NCI-H2081 (cell line): ENCODE measurements at regions not wholly inside any gene's neighbourhood (a gene's known extent, or its start where the extent isn't known, plus 50 kb on each side); places are given as distances from the start of the nearest gene placed in this dataset.

Experiments
- DNase-seq, 2 experiments: peaks; one replicate each; lab custom pipeline; 2025; lab: John Stamatoyannopoulos, UW

DNA sequence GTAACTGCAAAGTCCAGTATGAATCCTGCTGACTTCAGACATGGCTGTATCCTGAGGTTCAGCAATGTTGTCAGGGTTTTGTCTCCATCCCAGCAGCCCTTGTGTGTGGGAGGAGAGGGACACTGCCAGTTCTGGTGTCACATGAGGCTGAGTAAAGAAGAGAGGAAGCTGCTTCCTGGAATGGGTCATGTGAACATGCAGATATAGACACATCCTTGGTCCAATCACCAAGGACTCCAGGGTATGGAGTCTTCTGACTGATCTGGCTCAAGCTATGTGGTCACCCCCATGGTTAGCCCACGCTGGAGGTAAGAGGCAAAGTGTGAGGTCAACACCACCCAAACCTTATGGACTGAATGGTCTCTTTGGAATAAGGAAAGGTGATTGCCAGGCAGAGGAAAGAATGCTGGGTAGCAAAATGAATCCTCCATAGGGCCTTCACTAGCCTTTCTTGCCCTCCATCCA is 134.4 kb upstream of the SLC1A4 start:
- no peak for DNase-seq

DNA sequence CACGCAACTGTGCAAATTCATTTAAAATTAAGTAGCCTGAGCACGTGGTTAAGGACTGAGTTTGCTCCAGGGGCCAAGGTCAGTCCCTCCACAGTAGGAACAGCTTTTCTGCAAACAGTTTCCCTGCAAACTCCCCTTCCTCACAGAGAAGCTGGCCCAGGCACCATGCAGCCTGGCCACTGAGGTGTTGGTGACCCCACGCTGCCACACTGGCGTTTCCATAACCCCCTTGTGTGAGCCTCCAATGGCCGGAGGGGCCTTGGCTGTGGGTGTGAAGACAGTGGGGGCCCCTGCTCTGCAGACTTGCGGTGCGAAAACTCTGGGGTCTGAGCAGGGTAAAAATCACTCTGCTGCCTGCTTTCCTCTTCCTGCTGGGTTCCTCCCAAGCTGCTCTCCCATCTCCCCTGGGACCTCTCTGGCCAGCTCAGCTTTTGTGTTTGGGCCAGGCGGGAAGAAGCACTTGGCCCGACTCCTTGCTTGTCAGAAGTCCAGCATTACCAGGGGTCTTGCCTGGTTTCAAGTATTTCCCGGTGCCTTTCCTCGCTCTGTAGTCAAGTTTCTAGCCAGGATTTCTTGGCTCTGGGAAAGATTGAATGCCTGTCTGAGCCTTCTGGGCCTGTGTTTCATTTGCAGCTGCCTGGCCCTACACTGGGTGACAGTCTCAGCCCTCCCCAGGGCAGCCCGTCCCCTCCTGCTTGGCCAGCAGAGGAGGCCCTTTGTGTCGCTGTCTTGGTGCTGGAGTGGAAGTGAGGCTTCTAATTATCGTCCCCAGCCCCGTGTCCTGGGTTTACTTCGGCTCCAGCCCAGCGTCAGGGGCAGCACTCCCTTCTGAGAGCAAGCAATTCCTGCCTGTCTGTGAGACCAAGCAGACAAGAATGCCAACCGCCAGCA is 131.4 kb upstream of the SLC1A4 start:
- no peak for DNase-seq

- DNase-seq = no peak
Observed at GRCh38 chr2:64858541-64859311, 130.5 kb upstream of the SLC1A4 start.

DNA sequence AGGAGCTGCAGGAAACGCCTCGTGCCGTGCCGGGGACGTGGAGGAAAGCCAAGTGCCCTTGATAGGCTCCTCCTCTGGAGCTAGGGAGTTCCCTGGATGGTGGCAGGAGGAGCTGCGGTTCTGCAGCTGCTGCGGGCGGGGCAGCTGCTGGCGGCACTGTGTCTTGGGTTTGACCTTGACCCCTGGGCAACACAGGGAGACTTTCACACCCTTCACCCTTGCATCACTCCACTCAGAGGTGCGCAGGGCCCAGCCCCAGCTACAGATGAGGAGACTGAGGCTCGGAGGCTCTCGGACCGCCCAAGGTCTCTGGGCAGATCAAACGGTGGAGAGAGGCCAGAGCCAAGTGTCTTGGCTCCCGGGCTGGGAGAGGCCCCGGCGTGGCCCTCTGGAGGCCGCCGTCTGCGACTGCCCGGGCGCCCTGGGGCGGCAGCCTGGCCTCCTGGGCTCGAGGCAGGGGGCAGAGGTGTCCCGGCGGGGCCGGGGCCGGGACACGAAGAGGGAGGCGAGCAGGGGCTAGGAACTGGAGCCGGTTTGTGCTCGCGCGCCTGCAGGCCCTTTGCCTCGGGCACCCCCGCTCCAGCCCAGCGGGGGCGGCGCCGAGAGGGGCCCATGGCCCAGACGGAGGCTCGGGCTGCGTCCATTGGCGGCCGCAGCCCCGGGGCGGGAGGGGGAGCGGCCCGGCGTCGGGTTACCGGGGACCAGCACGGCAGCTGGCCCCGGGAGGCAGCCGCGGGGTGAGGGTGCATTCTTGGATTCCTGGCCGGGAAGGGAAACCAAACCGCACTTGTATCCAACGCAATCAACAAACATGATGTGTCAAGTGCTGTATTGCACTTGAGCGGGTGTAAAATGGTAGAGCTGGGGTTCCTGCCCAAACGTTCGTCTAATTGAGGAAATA is 129.6 kb upstream of the SLC1A4 start:
- peak; percentile 70 to 87 for DNase-seq

GRCh38 chr2:64860276-64860885 is 128.8 kb upstream of the SLC1A4 start:
- DNase-seq = no peak

- DNase-seq = no peak
Observed at GRCh38 chr2:64860936-64861335, 128.3 kb upstream of the SLC1A4 start.

DNA sequence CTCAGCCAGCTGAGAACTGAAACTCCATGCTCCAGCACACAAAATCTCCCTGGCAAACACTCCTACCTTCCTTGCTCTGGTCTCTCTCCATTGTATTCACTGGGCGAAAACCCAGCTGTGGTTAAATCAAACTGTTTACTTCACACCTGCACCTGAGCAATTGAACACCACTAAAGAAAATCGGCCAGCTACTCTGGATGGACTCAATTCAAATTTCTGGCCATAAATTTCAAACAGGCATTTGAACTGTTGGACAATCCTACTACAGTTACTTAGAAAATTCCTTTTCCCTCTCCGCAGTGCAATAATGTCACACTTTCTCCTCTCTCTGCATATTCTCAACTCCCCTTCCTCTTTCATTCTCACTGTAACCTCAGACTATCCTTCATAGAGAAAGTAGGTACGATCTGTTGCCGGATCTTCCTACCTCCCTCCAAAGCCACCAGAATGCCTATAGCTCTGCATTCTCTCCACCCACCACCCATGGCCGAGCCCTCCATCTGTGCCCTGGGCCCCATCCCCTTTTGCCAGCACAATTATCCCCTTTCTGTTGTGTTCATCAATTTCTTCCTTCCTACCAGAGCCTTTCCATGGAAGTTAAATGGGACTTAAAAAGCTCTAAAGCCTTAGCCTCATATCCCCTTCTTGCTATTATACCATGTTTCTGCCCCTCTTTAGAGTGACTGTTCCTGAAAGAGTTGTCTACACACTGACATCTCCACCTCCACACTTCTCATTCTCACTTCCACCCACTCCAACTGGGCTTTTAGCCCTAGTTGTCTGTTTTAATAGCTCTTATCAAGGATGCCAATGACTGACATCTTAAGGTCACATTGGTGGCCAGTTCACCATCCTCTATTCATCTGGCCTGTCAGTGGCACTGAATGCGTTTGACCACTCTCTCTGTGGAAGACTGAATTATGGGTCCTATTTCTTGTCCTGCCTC is 127.5 kb upstream of the SLC1A4 start:
- DNase-seq = no peak

- DNase-seq = no peak
Observed at GRCh38 chr2:64862623-64863022, 126.6 kb upstream of the SLC1A4 start.

- no peak for DNase-seq
Observed at GRCh38 chr2:64863097-64863820, 125.9 kb upstream of the SLC1A4 start.

- DNase-seq = peak; percentile 57 to 64
Observed at GRCh38 chr2:64865073-64865830, 123.9 kb upstream of the SLC1A4 start.

DNA sequence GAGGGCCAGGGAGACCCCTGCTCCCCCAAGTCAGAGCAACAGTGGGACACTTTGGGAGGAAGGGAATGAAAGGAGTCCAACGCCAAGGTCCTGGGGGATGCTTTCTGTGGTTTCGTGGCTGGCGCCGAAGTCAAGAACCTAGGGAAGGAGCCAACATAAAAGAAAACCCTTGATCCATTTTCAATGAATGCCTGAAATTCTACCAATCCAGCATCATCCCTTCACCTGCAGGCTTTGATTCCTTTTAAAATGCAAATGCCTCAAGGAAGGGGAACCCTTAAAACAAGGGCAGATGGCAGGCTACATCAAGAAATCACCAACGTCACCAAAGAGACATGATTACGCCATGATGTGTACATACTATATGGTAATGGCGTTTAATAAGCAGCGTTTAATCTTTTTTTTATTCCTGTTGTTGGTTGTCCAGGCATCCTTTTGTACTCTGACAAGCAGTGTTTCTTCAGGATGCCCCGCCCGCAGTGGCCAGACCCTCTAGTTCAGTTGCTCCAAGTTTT is 123.3 kb upstream of the SLC1A4 start:
- no peak for DNase-seq

DNA sequence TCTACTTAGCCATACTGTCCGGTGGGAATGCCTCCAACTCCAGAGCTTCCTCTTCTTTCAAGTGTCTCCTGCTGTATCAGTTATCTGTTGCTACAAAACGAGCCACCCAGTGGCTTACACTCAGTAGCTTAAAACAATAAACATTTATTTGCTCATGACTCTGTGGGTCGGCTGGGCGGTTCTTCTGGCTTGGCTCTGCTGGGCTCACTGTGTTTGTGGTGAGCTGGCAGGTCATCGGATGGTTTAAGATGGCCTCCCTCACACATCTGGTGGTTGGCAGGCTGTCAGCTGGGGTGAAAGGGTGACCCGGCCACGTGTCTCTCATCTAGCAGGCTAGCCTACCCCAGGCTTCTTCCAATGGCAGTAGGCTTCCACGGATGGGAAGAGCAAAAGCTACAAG is 122.4 kb upstream of the SLC1A4 start:
- DNase-seq = no peak

DNA sequence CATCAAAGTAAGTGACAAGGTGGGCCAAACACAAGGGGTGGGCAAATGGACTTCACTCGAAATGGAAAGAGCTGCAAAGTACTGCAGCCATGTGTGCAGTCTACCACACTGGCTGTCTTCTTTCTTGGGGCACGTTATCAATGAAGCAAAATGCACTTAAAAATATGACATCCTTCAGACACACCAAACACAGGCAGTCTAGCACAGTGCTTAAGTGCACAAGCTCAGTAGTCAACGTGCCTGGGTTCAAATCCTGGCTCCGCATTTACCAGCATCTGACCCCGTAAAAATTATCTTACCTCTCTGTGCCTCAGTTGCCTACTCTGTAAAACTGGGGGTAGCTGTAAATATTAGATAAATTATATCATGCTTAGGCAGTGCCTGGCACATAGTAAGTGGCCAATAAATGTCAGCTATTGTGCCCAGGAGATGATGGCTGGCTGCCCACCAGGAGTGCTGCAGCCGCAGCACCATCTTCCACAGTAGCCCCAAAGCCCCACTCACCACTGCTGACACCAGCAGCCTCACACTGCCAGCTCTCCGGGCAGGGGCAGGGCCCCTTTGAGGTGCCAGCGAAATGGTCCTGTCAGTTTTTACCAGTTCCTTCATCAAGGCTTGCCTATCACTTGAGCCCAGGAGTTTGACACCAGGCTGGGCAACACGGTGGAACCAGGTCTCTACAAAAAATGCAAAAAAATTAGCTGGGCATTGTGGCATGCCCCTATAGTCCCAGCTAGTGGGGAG is 121.8 kb upstream of the SLC1A4 start:
- DNase-seq = no peak

- no peak for DNase-seq
Observed at GRCh38 chr2:64869126-64869525, 120.1 kb upstream of the SLC1A4 start.

DNA sequence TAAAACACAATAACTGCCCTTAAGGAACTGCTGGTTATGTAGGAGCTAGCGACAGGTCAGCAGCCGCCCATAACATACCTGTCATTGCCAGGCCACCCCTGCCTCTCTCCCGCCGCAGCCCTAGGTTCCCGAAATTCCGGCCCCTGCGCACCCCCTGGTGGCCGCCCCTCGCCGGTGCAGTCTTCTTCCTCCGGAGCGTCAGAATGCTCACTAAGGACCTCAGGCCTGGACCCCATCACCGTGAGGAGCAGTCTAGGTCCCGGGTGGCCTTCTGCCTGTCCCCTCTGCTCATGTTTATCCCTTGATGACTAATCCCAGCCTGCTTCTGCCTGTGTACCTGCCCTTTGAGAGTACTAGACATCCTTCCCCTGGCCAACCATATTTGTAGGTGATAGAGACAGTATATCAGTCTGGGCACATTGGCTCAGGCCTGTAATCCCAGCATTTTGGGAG is 115.7 kb upstream of the SLC1A4 start:
- DNase-seq = peak; percentile 47 to 65

DNA sequence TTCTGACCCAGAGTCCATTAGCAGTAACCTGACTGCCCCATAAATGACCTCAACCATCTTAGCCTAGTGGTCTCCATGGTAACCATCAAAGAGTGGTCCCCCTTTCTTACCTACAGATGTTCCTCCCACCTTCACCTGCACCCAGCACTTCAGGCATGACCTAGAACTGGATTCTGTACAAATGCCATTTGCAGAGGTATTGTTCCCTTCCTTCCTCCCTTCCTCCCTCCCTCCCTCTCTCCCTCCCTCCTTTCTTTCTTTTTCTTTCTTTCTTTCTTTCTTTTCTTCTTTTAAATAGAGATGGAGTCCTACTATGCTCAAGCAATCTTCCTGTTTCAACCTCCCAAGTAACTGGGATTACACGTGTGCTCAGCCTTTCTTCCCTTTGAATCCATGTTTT is 114.6 kb upstream of the SLC1A4 start:
- DNase-seq = no peak

DNA sequence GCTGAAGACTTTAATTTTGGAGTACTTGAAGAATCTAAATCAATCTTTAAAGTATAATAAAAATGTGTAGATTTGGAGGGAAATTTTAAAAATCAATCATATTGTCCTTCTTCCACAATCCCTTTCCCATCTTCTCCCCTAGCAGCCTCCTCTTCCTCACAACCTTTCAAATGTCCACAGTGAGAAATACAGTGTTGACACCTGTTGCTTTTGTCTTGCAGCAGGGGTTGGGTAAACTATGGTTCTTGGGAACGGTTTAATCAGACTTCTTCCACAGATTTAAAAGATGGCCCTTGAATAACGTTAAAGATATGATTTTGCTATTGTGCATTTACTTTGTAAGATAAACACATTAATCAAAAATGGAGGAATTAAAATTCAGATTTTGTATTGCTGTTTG is 113.8 kb upstream of the SLC1A4 start:
- DNase-seq = no peak

DNA sequence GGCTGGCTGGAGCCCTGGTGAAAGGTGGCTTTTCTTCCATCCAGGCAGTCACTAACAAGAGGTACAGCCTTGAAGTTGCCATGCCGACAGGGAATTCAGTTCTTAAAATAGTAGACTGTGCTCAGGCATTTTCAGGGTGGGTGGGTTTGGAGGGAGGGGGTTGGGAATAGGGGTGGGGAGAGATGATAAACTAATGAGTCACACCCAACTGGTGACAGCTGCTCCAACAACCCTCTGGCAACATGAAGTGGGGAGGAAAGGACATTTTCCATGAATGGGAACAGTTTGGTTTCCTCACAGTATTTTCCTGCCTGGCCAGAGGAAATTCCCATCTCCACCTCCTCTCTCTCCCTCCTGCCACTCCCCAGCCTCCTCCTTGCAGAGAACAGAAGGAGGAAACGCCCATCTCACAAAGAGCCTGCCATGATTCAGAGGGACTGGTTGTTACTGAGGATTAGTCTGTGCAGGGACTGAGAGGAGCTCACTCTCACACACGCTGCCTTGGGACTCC is 113.0 kb upstream of the SLC1A4 start:
- no peak for DNase-seq
